CD4-positive, CD25-positive, alpha-beta regulatory T cell (primary cell): ENCODE measurements at regions not wholly inside any gene's neighbourhood (a gene's known extent, or its start where the extent isn't known, plus 50 kb on each side); places are given as distances from the start of the nearest gene placed in this dataset.

Experiments
- ATAC-seq, 2 donors: fragments of 150-1000 bp; cut with Tn5 transposase; one replicate each; pipeline ENCODE4 v1.10.0; 2021; ENCODE audit warnings: low read depth in 2 of 2, moderate number of reproducible peaks in 2 of 2, moderate library complexity in 1 of 2
- DNase-seq, 3 donors: peaks; one replicate each; pipeline versions ENCODE4 v3.0.0 to v3.0.0-alpha.2; 2012 to 2022; ENCODE audit warnings: mixed read lengths in 1 of 3
- H3K27ac ChIP-seq: one replicate; pipeline ENCODE4 v1.7.0; 2013; ENCODE audit warnings: mild to moderate bottlenecking, low read length; ENCODE audit not compliant: insufficient read depth, poor library complexity, severe bottlenecking
- H3K27me3 ChIP-seq: one replicate; pipeline ENCODE4 v1.7.0; 2013; ENCODE audit warnings: low read length; ENCODE audit not compliant: control insufficient read depth, insufficient read depth
- H3K36me3 ChIP-seq: one replicate; pipeline ENCODE4 v1.7.0; 2013; ENCODE audit warnings: mild to moderate bottlenecking, low read length, moderate library complexity; ENCODE audit not compliant: control insufficient read depth, insufficient read depth
- H3K4me1 ChIP-seq: 2 replicates; pipeline ENCODE4 v1.7.0; 2013; ENCODE audit warnings: mild to moderate bottlenecking, low read length; ENCODE audit not compliant: insufficient read depth, control insufficient read depth, poor library complexity, severe bottlenecking
- H3K4me3 ChIP-seq: one replicate; pipeline ENCODE4 v1.7.0; 2013; ENCODE audit warnings: low read depth, mild to moderate bottlenecking, low read length, moderate library complexity
- H3K9me3 ChIP-seq, 2 experiments: 1 replicate in 1 of 2; 2 replicates in 1 of 2; pipeline ENCODE4 v1.7.0; 2013; ENCODE audit warnings: low read length in 2 of 2, mild to moderate bottlenecking in 1 of 2, moderate library complexity in 1 of 2; ENCODE audit not compliant: control insufficient read depth in 2 of 2
- H3K27ac Mint-ChIP-seq, 3 donors: one replicate each; pipeline ENCODE4 v1.8.0; 2020 to 2022; ENCODE audit warnings: mild to moderate bottlenecking in 3 of 3, mixed read lengths in 3 of 3, moderate library complexity in 2 of 3
- H3K27me3 Mint-ChIP-seq: one replicate; pipeline ENCODE4 v1.8.0; 2022; ENCODE audit warnings: mild to moderate bottlenecking, mixed read lengths
- H3K36me3 Mint-ChIP-seq: one replicate; pipeline ENCODE4 v1.8.0; 2020; ENCODE audit warnings: mixed read lengths
- H3K4me1 Mint-ChIP-seq, 4 donors: one replicate each; pipeline ENCODE4 v1.8.0; 2020 to 2022; ENCODE audit warnings: mixed read lengths in 4 of 4, mild to moderate bottlenecking in 1 of 4
- H3K4me3 Mint-ChIP-seq, 4 donors: one replicate each; pipeline ENCODE4 v1.8.0; 2020 to 2022; ENCODE audit warnings: mild to moderate bottlenecking in 4 of 4, mixed read lengths in 4 of 4, moderate library complexity in 3 of 4
- H3K9me3 Mint-ChIP-seq, 7 donors: one replicate each; pipeline ENCODE4 v1.8.0; 2020 to 2022; ENCODE audit warnings: mixed read lengths in 7 of 7, mild to moderate bottlenecking in 3 of 7, moderate library complexity in 2 of 7

DNA sequence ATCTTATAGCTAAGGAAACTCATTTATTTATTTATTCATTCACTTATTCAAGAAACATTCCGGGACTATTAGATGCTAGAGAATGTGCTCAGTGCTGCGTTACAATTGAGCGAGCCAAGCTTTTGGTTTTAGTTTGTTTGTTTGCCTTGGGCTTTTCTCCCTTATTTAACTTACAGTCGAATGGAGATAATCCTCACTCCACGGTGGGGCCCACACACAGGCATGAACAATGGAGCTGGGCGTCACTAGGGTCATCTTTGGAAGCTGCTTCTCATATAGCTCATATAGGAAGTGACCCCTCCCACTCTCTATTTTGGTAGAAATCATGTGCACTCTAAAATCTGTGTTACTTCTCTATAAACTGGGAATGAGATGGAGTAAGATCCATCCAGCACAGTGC is 210.0 kb downstream of the TMEM114 start:
- Histone ChIP-seq H3K9me3 (no peaks in the 10 kb centered on the region), H3K27ac (no peak overlapping the region), H3K27me3 (no peaks in the 10 kb centered on the region), H3K4me3 (no peak overlapping the region), H3K36me3 (no peaks in the 10 kb centered on the region), H3K4me1 (no peaks in the 10 kb centered on the region)
- Mint-ChIP-seq H3K9me3 (peaks cover 0 to 9% (median 4%) of the 10 kb centered on the region in 7 donors), H3K4me3 (no peak overlapping the region), H3K27ac (no peak overlapping the region), H3K27me3 (no peaks in the 10 kb centered on the region), H3K36me3 (no peaks in the 10 kb centered on the region), H3K4me1 (no peaks in the 10 kb centered on the region)
- DNase-seq: no peak
- no peak for ATAC-seq

GRCh38 chr16:8377864-8378263 is 212.4 kb downstream of the TMEM114 start:
- Histone ChIP-seq H3K27me3 (no peaks in the 10 kb centered on the region), H3K4me3 (no peak overlapping the region), H3K36me3 (no peaks in the 10 kb centered on the region), H3K4me1 (no peaks in the 10 kb centered on the region), H3K27ac (no peak overlapping the region), H3K9me3 (no peaks in the 10 kb centered on the region)
- Mint-ChIP-seq H3K9me3 (peaks cover 0 to 9% (median 4%) of the 10 kb centered on the region in 7 donors), H3K27me3 (no peaks in the 10 kb centered on the region), H3K27ac (no peak overlapping the region), H3K4me3 (no peak overlapping the region), H3K4me1 (no peaks in the 10 kb centered on the region), H3K36me3 (no peaks in the 10 kb centered on the region)
- DNase-seq (no peak), ATAC-seq (no peak)

- no peaks in the 10 kb centered on the region for H3K27me3 Mint-ChIP-seq
- DNase-seq (no peak), ATAC-seq (no peak)
- H3K9me3 Mint-ChIP-seq: peaks cover 0 to 12% (median 4%) of the 10 kb centered on the region in 7 donors
- H3K27me3 ChIP-seq: no peaks in the 10 kb centered on the region
- no peaks in the 10 kb centered on the region for H3K9me3 ChIP-seq
- H3K27ac ChIP-seq: no peak overlapping the region
- H3K36me3 Mint-ChIP-seq: no peaks in the 10 kb centered on the region
- H3K4me3 Mint-ChIP-seq: no peak overlapping the region
- H3K36me3 ChIP-seq: no peaks in the 10 kb centered on the region
- H3K27ac Mint-ChIP-seq: no peak overlapping the region
- H3K4me1 Mint-ChIP-seq: no peaks in the 10 kb centered on the region
- no peaks in the 10 kb centered on the region for H3K4me1 ChIP-seq
- H3K4me3 ChIP-seq: no peak overlapping the region
Observed at GRCh38 chr16:8376858-8377257, 213.5 kb downstream of the TMEM114 start.

GRCh38 chr16:8376430-8376829 is 213.9 kb downstream of the TMEM114 start:
- no peak for DNase-seq
- H3K36me3 Mint-ChIP-seq: no peaks in the 10 kb centered on the region
- Histone ChIP-seq H3K27ac (no peak overlapping the region), H3K27me3 (no peaks in the 10 kb centered on the region), H3K36me3 (no peaks in the 10 kb centered on the region), H3K9me3 (no peaks in the 10 kb centered on the region), H3K4me1 (no peaks in the 10 kb centered on the region), H3K4me3 (no peak overlapping the region)
- no peak overlapping the region for H3K27ac Mint-ChIP-seq
- ATAC-seq: no peak
- H3K4me3 Mint-ChIP-seq: no peak overlapping the region
- no peaks in the 10 kb centered on the region for H3K4me1 Mint-ChIP-seq
- H3K27me3 Mint-ChIP-seq: no peaks in the 10 kb centered on the region
- peaks cover 0 to 12% (median 4%) of the 10 kb centered on the region in 7 donors for H3K9me3 Mint-ChIP-seq

DNA sequence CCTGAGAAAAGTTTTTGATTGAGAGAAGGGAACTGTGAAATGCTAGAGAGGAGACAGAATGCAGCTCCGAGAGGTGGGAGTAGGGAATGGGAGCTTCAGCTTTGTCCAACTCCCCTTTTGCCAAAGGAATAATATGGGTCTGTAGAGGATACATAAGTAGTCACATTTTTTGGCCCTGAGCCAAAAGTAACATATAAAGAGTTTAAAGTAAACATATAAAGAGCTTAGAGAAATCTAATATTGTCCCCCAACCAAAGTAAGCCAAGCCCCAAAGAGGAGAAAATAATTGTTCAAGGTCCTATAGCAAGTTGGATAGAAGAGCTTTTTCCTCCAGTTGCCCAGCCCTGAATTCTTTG is 215.1 kb downstream of the TMEM114 start:
- no peak for DNase-seq
- Histone ChIP-seq H3K27ac (no peak overlapping the region), H3K36me3 (no peaks in the 10 kb centered on the region), H3K27me3 (no peaks in the 10 kb centered on the region), H3K4me1 (no peaks in the 10 kb centered on the region), H3K4me3 (no peak overlapping the region), H3K9me3 (no peaks in the 10 kb centered on the region)
- H3K27ac Mint-ChIP-seq: no peak overlapping the region
- H3K36me3 Mint-ChIP-seq: no peaks in the 10 kb centered on the region
- ATAC-seq: no peak
- no peak overlapping the region for H3K4me3 Mint-ChIP-seq
- peaks cover 0 to 11% (median 3%) of the 10 kb centered on the region in 7 donors for H3K9me3 Mint-ChIP-seq
- H3K27me3 Mint-ChIP-seq: no peaks in the 10 kb centered on the region
- no peaks in the 10 kb centered on the region for H3K4me1 Mint-ChIP-seq

GRCh38 chr16:8374586-8375231 is 215.6 kb downstream of the TMEM114 start:
- no peaks in the 10 kb centered on the region for H3K4me1 Mint-ChIP-seq
- no peak overlapping the region for H3K27ac Mint-ChIP-seq
- no peaks in the 10 kb centered on the region for H3K9me3 ChIP-seq
- no peak overlapping the region for H3K27ac ChIP-seq
- no peaks in the 10 kb centered on the region for H3K4me1 ChIP-seq
- H3K27me3 ChIP-seq: no peaks in the 10 kb centered on the region
- H3K36me3 ChIP-seq: no peaks in the 10 kb centered on the region
- DNase-seq: no peak
- no peaks in the 10 kb centered on the region for H3K27me3 Mint-ChIP-seq
- H3K4me3 Mint-ChIP-seq: no peak overlapping the region
- H3K9me3 Mint-ChIP-seq: peaks cover 0 to 12% (median 3%) of the 10 kb centered on the region in 7 donors
- no peaks in the 10 kb centered on the region for H3K36me3 Mint-ChIP-seq
- no peak overlapping the region for H3K4me3 ChIP-seq
- no peak for ATAC-seq

- Histone ChIP-seq H3K9me3 (no peaks in the 10 kb centered on the region), H3K27me3 (no peaks in the 10 kb centered on the region), H3K4me1 (no peaks in the 10 kb centered on the region), H3K4me3 (no peak overlapping the region), H3K36me3 (no peaks in the 10 kb centered on the region), H3K27ac (no peak overlapping the region)
- Mint-ChIP-seq H3K27ac (no peak overlapping the region), H3K4me1 (no peaks in the 10 kb centered on the region), H3K27me3 (no peaks in the 10 kb centered on the region), H3K9me3 (peaks cover 0 to 11% (median 4%) of the 10 kb centered on the region in 7 donors), H3K4me3 (no peak overlapping the region), H3K36me3 (no peaks in the 10 kb centered on the region)
- no peak for DNase-seq
- no peak for ATAC-seq
Observed at GRCh38 chr16:8373676-8374431, 216.5 kb downstream of the TMEM114 start.

DNA sequence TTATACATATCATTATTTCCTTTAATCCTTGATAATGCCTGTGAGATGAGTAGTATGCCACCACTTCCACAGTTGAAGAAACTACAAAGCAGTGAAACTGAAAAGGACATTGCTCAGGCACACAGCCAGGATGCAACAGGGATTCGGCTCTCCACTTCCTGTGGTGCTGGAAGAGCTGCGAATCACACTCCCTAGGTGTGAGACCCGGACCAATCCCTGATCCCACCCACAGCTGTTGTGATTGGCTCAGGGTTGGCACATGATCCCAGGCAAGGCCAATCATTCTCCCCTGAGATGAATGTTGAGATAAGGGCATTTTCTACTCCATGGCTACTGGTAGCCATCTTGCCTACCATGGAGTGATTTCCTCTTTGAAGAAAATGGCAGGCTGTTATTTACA is 218.2 kb downstream of the TMEM114 start:
- peaks cover 3 to 13% (median 4%) of the 10 kb centered on the region in 7 donors for H3K9me3 Mint-ChIP-seq
- Histone ChIP-seq H3K4me3 (no peak overlapping the region), H3K9me3 (no peaks in the 10 kb centered on the region), H3K27ac (no peak overlapping the region), H3K4me1 (no peaks in the 10 kb centered on the region), H3K27me3 (no peaks in the 10 kb centered on the region), H3K36me3 (no peaks in the 10 kb centered on the region)
- DNase-seq (no peak), ATAC-seq (no peak)
- no peaks in the 10 kb centered on the region for H3K36me3 Mint-ChIP-seq
- H3K27me3 Mint-ChIP-seq: no peaks in the 10 kb centered on the region
- no peak overlapping the region for H3K27ac Mint-ChIP-seq
- no peak overlapping the region for H3K4me3 Mint-ChIP-seq
- no peaks in the 10 kb centered on the region for H3K4me1 Mint-ChIP-seq
